GM12891 (cell line): ENCODE measurements at regions not wholly inside any gene's neighbourhood (a gene's known extent, or its start where the extent isn't known, plus 50 kb on each side); places are given as distances from the start of the nearest gene placed in this dataset.

Source experiments
- POLR2A ChIP-seq: IDR thresholded peaks from 2 replicates; pipeline ENCODE4 v1.6.1; 2011; ENCODE audit warnings: low read depth, low read length, control low read depth
- POU2F2 ChIP-seq: IDR thresholded peaks from 2 replicates; pipeline ENCODE4 v1.6.1; 2011; ENCODE audit warnings: low read depth, mild to moderate bottlenecking, control low read depth, low read length, moderate library complexity
- TAF1 ChIP-seq: IDR thresholded peaks from 2 replicates; pipeline ENCODE4 v1.6.1; 2011; ENCODE audit warnings: low read depth, low read length, control low read depth

DNA sequence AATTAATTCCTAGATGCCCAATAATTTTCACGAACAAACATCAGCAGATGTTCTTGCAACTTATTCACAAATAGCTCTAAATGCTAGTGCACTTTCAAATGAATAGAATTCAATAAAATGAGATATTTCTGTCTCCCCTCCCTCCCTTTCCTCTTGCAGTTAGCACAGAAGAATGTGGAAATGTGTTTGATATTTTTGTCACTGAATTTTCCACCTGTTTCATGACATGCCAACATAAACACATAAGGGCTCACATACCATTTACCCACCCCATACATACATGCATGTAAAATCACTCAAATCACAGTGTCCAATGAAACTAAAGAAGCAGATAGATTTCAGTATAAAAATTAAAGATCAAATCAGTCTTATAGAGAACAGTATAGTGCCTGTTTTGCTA, 746.9 kb upstream of the MARCKS start:
- TF ChIP-seq POU2F2 (no peak), TAF1 (no peak), POLR2A (no peak)
